ENCODE measurements at regions not wholly inside any gene's neighbourhood (a gene's known extent, or its start where the extent isn't known, plus 50 kb on each side); places are given as distances from the start of the nearest gene placed in this dataset.
"Not testable (repeated sequence)": the region's sequence is repeated elsewhere in the genome, so short reads cannot be mapped to it uniquely, and the experiment has no call there.

GRCh38 chr3:20564966-20565365 is 379.0 kb upstream of the SGO1 start:
- H3K27ac ChIP-seq = no peak overlapping the region
- TF ChIP-seq CTCF (conservative IDR thresholded peaks at IDR 0.05; ENCODE audit: low read depth) = no peak
- ChIA-PET CTCF (no interaction called here), POLR2A (ENCODE audit: low non-redundant PET) (no interaction called here)
- DNase-seq (ENCODE audit: low spot score) = no peak

- no peak for DNase-seq (ENCODE audit: low spot score)
- TF ChIP-seq CTCF (conservative IDR thresholded peaks at IDR 0.05; ENCODE audit: low read depth) = no peak
- ChIA-PET CTCF (no interaction called here), POLR2A (ENCODE audit: low non-redundant PET) (no interaction called here)
- H3K27ac ChIP-seq = no peak overlapping the region
These were observed 378.0 kb upstream of the SGO1 start for GRCh38 chr3:20563985-20564384.

- CTCF ChIA-PET = no interaction called here
- H3K27ac ChIP-seq = no peak overlapping the region
- no peak for DNase-seq (ENCODE audit: low spot score)
- POLR2A ChIA-PET (ENCODE audit: low non-redundant PET) = no interaction called here
- no peak for TF ChIP-seq CTCF (conservative IDR thresholded peaks at IDR 0.05; ENCODE audit: low read depth)
These were observed 377.2 kb upstream of the SGO1 start for GRCh38 chr3:20563251-20563650.

- H3K27ac ChIP-seq = no peak overlapping the region
- no peak for DNase-seq (ENCODE audit: low spot score)
- CTCF ChIA-PET = no interaction called here
- TF ChIP-seq CTCF (conservative IDR thresholded peaks at IDR 0.05; ENCODE audit: low read depth) = no peak
- POLR2A ChIA-PET (ENCODE audit: low non-redundant PET) = no interaction called here
These were observed 375.2 kb upstream of the SGO1 start for GRCh38 chr3:20561166-20561565.

GRCh38 chr3:20560446-20560845 is 374.4 kb upstream of the SGO1 start:
- POLR2A ChIA-PET (ENCODE audit: low non-redundant PET); H3K27ac ChIP-seq; CTCF ChIA-PET; DNase-seq (ENCODE audit: low spot score): not testable (repeated sequence)

- ChIA-PET POLR2A (ENCODE audit: low non-redundant PET) (no interaction called here), CTCF (no interaction called here)
- DNase-seq (ENCODE audit: low spot score) = no peak
- no peak for TF ChIP-seq CTCF (conservative IDR thresholded peaks at IDR 0.05; ENCODE audit: low read depth)
- H3K27ac ChIP-seq = no peak overlapping the region
These were observed 372.2 kb upstream of the SGO1 start for GRCh38 chr3:20558161-20558560.

- H3K27ac ChIP-seq = no peak overlapping the region
- POLR2A ChIA-PET (ENCODE audit: low non-redundant PET) = no interaction called here
- CTCF ChIA-PET = no interaction called here
- DNase-seq (ENCODE audit: low spot score) = no peak
- TF ChIP-seq CTCF (conservative IDR thresholded peaks at IDR 0.05; ENCODE audit: low read depth) = no peak
These were observed 370.7 kb upstream of the SGO1 start for GRCh38 chr3:20556661-20557060.
